Activated T-helper 9 cell treated with anti-CD3 and anti-CD28 coated beads, Interleukin-2, amount 50 U/mL, for 16 hours (primary cell): ENCODE measurements at regions not wholly inside any gene's neighbourhood (a gene's known extent, or its start where the extent isn't known, plus 50 kb on each side); places are given as distances from the start of the nearest gene placed in this dataset.

Experiments used
- DNase-seq: peaks from one replicate; pipeline ENCODE4 v3.0.0-alpha.2; 2020; ENCODE audit warnings: low read depth

GRCh38 chr18:45169610-45170009 lies 445.7 kb upstream of the SLC14A2 start:
- no peak for DNase-seq

DNA sequence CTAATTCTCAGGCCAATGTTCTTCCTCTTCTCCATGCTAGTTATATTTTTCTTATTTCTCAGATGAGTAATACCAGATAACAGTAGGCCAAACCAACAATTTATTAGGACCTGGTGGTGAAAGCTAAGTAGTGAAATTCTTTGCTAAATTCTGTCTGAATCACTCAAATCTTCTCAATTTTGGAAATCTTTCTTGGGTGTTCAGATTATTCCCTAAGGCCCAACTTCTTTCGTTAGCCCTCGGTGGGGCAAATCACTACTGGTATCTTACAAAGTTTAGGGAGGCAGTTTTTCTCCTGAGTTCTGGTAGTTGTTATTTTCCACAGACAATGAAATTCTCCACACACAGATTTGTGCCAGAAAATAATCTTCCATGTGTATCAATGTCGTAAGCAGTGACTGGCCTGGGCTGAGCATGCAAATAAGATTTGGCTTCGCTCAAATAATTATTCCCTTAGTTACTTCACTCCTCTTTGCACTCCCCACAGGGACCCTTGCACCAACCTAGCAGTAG lies 443.5 kb upstream of the SLC14A2 start:
- DNase-seq = no peak

DNA sequence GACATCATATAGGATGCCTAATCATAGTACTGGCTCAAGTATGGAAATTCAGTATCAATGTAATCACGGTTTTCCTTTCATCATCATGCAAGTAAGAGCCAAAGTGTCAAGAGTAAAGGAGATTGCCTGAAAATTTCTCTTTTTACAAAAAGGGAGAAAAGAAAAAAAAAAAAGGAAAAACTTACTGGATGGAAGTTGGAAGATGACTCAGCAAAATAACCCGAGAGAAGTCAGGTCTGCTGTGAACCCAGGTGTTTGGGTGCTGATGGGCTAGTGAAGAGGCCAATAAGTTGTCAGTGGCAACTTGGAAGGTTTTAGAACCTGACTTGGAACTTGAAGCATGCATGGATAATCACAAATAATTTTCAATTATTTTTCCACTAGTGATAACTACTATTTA lies 441.9 kb upstream of the SLC14A2 start:
- DNase-seq = no peak

DNA sequence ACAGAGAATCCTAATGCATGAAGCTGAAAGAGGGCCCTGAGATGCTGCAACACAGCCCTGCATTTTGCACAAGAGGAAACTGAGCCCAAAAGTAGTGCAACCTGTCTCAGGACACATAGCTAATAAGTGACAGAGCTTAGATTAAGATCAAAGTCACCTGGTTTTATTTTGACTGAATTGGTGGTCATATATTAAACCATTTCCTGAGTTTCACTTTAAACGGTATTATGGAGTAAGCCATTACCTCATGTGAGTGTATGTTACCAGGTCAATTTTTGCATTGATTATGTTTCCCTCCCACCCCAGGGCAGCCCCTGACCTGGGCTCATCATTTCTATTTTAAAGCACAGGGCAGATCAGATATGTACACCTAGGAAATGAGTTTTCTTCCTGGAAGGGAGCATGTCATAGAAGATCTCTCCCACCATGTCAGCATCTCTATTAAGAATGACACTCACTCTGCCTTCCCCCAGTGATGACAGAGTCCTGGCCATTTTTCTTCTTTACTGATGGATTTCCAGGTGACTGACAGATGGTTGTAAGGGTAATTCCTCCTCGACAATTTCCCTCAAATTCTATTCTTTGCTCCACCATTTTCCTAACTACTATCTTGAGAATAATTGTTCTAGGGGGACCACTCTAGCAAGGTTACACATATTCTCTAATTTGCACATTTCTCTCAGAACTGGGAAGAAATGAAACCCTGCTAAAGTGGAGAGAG lies 441.3 kb upstream of the SLC14A2 start:
- DNase-seq = no peak

- no peak for DNase-seq
These were observed 440.6 kb upstream of the SLC14A2 start for GRCh38 chr18:45174629-45175136.

DNA sequence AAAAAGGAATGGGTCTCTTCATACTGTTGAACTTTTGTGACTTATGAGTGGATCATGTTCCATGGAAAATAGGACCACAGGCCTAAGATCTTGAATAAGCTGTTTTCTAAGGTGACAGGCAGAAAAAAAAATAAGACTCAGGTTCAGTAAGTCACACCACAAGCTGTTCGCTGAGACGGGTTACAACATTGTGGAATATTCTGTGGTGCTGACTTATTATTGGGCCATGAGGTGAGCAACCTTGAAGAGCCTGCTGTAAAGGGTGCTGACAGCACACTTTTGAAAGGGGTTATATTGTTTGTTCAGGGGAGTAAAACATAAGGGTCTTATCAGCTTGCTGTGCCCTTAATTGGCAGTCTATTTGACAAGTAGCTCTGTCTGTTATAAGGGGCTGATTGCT lies 439.8 kb upstream of the SLC14A2 start:
- DNase-seq = no peak

DNA sequence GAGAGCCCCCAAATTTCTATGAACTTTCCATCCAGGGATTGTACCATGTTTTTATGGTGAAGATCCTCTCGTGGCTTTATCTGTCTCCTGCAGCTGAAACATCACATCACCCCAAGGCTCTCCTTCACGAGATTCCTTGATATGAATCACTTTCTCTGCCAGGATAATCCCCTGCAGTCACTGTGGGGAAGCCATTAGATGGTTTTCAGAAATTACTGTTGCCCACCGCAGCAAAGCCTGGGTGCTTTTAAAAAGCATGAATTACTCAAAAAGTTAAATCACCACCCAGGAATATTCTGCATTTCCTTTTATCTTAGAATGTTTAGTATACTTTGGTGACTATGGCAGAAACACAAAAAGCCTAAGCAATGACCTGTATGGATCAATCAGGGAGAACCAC lies 428.4 kb upstream of the SLC14A2 start:
- DNase-seq = no peak

DNA sequence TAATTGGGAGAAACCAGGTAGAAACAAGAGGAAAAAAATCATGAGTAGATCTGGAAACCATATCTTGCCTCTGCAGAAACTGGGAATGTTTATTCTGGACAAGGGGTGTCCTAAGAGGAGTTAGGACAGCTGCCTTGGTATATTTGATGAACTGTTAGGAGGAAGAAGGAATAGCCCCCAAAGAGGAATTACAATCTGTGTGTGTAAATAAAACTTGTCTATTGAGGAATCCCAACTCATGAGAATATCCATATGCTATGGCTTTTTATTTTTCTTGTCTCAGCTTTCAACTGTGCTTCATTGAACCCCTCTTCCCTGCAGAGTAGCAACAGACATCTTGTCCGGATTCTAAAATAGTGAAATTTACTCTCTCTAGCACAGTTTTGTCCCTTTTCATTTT lies 423.5 kb upstream of the SLC14A2 start:
- no peak for DNase-seq

GRCh38 chr18:45197526-45197970 lies 417.7 kb upstream of the SLC14A2 start:
- no peak for DNase-seq

DNA sequence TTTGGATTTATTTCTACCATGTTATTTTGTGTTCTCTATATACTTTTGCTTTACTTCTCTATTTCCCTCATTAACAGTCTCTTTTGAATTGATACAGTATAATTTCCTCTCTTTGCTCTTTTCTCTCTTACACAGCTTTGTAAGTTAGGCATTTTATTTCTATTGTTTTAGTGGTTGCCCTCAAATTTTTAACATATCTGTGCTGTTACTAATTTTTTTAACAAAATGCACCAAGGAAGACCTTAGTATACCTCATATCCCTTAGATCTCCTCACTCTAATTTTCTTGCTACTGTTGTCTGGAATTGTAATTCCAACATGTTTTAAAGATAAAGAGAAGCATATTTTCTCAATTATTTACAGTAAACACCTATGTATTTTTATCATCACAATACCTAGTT lies 416.8 kb upstream of the SLC14A2 start:
- DNase-seq = no peak

DNA sequence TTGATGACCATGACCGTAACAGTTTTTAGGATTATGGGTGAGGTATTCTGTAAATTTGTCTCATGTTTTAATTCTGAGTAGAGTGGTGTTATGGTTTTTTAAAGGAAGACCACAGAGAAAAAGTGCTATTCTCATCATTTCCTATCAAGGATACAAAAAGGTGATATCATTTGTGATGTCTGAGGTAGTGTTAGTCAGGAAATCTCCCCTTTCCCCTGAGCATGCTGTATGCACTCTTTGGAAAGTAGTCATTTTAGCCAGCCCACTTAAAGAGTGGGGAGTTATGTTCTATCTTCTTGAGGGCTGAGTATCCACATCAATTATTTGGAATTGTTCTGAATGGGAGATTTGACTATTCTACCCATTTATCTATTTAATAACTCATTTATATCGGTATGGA lies 414.2 kb upstream of the SLC14A2 start:
- DNase-seq = no peak

- no peak for DNase-seq
These were observed 413.8 kb upstream of the SLC14A2 start for GRCh38 chr18:45201489-45201888.

DNA sequence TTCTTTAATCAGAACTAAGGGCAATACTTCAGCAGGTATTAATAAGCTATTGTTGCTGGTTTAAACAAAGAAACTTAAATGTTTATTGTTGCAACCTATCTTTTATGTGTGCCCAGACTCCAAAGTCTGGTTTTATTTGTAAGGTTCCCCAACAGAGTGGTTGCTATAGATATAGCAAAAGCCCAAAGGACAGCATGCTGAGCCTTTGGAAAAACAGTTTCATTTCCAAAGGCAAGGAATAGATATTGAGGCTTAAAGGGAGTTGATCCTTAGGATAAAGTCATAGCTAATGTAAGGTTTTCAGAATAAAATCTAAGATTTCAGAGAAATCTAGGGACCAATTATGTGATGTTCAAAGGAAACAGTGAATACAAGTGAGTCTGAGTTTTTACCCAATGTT lies 413.2 kb upstream of the SLC14A2 start:
- no peak for DNase-seq

GRCh38 chr18:45203677-45204076 lies 411.6 kb upstream of the SLC14A2 start:
- no peak for DNase-seq

- DNase-seq = no peak
These were observed 407.9 kb upstream of the SLC14A2 start for GRCh38 chr18:45207328-45207727.

- DNase-seq = no peak
These were observed 407.1 kb upstream of the SLC14A2 start for GRCh38 chr18:45208164-45208563.

GRCh38 chr18:45212181-45213039 lies 402.9 kb upstream of the SLC14A2 start:
- DNase-seq = peak; percentile 50

DNA sequence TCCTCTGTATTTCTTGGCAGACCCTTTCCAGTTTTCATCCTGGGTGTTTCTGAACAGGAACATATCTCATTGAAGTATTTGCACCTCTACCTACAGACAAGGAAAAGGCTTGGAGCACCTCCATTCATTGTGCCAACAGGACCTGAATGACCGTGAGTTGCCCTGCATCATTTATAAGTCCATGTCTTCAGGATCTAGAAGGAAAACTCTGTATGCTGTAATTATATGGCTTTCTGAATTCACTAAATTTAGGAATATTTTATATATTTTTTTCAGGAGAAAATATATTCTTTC lies 402.3 kb upstream of the SLC14A2 start:
- no peak for DNase-seq

GRCh38 chr18:45218436-45218835 lies 396.8 kb upstream of the SLC14A2 start:
- DNase-seq = no peak

DNA sequence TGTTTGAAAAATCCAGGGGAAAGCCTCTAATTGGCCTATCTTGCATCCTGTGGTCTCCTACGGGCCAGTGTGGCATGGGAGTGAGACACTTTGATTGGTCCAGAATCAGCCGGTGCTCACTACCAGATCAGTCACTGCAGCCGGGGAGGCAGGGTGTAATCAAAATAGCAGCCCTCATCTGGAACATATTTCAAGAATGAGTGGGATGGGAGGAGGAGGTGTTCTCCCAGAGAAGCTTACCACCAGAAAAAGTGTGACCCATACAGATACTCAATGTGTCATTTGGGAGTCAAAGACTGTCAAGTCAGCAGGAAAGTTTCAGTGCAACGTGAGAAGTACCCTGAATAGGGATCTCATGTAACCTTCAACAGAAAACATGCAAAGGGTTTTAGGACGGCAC lies 393.9 kb upstream of the SLC14A2 start:
- no peak for DNase-seq

- no peak for DNase-seq
These were observed 393.1 kb upstream of the SLC14A2 start for GRCh38 chr18:45222180-45222579.

- DNase-seq = no peak
These were observed 388.1 kb upstream of the SLC14A2 start for GRCh38 chr18:45227001-45227742.
